HG02885 (cell line): ENCODE measurements at regions not wholly inside any gene's neighbourhood (a gene's known extent, or its start where the extent isn't known, plus 50 kb on each side); places are given as distances from the start of the nearest gene placed in this dataset.

Experiments used
- ATAC-seq: cut with Tn5 transposase; IDR thresholded peaks from one replicate; pipeline ENCODE4 v1.9.1; 2021; ENCODE audit warnings: mild to moderate bottlenecking; ENCODE audit not compliant: unreplicated experiment, poor library complexity

GRCh38 chr2:15700599-15701340 is 109.1 kb downstream of the DDX1 start:
- ATAC-seq = no peak

- ATAC-seq = no peak
Measured at GRCh38 chr2:15701341-15701907, 109.8 kb downstream of the DDX1 start.

DNA sequence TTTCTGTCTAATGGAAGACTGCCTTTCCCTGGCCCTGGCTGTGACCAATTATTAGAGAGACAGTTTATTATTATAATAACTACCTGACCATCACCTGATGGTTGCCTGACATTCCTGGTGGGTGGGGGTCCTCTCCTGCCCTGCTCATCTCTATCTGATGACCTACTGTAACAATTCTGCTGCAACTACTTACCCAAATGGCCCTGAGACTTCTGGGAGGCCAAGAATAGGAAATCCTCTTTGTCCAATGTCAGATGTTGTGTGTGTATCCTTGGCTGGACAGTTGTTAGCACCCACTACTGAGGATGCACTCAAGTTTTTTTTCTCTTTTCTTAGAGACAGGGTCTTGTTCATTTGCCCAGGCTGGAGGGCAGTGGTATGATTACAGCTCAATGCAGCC is 110.3 kb downstream of the DDX1 start:
- no peak for ATAC-seq

DNA sequence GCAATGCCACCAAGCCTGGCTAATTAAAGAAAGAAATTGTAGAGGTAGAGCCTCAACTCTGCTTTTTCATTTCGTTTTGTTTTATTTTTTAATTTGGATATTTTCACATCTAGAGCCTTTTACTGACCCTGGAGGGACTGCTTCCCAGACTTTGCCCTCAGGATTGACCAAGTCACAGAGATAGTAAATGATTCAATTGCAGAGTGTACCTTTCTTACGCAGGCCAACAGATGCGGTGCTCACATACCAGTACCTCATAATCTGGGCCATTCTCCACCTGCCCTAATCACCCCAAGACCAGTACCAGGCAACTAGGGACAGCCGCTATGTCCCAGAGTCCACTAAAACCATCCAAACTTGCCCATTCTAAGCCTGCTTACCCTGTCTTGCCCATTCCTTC is 110.8 kb downstream of the DDX1 start:
- no peak for ATAC-seq

DNA sequence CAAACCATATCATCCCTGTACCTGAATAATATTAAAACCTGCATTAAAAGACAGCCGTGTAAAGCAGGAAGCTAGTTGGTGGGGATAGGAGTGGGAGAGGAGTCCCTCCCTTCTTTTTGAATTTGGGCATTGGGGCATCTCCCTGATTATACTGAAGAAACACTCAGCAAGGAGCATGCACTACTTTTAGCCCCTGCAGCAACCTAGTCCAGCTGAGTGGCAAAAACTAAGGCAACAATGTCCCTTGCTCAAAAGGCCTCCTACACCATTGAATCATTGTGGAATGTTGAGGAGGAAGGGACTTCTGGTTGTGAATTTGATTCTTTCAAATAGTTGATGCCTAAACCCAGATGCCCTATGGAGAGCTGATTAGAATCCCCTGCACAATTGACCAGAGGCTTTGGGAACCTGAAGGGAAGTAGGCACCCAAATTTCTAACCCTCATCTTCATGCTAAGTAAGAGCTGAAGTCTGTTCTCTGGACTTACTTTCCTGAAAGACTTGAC is 111.7 kb downstream of the DDX1 start:
- ATAC-seq = no peak

DNA sequence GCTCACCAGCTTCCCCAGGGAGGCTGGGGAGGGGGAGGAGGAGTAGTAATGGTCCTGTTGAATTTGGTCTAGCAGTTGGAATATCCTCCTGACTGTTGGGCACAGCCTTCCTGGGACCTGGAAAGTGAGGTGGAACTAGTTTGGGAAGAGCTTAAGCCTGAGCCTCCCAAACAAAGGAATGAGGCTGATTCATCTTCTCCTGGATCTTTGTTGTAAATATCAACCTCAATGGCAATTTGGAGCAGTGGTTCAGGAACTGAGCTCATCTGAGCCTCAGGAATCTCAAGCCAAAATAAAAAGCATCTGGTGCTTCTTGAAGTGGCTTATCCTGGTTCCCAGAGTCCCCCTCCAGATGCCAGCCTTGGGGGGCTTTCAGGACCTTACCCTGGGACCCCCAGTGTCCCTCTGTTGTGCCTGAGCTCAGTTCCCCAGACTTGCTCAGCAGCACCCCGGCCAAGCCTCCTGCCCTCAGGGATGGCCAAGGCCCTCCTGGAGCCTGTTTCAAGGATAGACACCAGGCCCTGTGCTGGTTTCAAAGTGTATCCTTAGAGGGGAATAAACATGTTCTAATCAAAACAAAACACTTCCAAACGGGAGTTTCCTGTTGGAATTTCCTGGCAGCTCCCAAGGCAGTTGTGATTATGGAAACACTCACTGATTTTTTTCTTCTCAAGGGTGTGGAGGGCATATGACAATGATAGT is 112.6 kb downstream of the DDX1 start:
- no peak for ATAC-seq

DNA sequence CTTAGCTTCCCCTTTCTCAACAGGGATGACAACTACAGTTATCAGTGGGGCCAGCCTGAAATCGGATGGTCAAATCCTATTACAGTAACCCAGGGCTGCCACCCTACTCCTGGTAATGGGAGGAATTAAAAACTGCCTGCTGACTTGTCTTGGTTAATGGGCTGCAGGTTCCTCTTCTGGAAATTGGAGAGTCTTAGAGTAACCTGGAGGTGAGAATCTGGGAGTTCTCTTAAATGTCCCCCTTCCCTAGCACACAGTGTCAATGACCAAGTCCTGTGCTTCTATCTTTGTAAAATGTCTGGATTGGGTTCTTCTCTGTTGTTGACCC is 113.1 kb downstream of the DDX1 start:
- no peak for ATAC-seq

DNA sequence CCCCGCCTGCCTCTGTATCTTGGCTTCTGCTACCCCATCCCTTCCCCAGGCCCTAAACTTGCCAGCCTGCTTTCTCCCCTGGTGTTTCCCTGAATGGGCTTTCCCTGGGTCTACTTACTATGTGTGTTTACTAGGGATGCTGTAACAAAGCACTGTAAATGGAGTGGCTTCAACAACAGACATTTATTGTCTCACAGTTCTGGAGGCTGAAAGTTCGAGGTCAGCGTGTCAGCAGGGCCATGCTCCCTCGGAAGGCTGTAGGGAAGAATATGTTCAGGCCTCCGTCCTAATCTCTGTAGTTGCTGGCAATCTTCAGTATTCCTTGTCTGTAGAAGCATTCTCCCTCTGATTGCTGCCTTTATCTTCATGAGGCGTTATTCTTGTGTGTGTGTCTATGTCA is 113.6 kb downstream of the DDX1 start:
- no peak for ATAC-seq

DNA sequence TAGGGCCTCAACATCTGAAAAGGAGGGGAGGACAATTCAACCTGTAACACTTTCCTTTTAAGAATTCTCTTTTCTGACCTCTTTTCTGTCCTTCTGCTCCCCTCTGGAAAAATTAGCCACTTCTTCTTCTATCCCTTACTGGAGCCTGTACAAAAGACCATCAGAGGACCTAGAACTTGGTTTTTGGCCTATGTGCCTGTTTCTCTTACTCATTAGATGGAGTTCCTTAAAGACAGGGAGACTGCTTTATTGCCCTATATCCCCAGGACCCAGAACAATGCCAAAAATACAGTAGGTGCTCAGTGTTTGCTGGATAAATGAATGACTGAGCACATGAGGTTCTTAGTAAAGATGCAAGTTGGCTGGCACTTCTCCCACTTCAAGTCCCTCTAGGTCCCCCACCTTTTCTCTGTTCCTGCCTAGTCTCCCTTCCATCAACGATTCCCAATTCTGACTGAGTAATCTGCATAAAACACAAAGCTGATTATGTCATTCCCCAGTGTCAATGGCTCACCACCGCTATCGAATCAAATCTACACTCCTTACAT is 114.2 kb downstream of the DDX1 start:
- no peak for ATAC-seq

DNA sequence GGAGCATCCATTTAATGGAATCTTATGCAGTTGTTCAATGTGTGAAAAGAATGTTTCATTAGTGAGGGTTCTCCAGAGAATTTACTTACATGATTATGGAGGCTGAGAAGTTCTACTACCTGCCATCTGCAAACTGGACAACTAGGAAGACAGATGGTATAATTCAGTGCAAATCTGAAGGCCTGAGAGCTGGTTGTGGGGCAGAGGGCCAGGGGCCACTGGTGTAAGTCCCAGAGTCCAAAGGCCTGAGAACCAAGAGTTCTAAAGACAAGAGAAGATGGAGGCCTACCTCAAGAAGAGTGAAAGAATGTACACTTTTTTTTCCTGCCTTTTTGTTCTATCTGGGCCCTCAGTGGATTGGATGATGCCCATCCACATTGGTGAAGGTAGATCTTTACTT is 114.8 kb downstream of the DDX1 start:
- ATAC-seq = no peak

DNA sequence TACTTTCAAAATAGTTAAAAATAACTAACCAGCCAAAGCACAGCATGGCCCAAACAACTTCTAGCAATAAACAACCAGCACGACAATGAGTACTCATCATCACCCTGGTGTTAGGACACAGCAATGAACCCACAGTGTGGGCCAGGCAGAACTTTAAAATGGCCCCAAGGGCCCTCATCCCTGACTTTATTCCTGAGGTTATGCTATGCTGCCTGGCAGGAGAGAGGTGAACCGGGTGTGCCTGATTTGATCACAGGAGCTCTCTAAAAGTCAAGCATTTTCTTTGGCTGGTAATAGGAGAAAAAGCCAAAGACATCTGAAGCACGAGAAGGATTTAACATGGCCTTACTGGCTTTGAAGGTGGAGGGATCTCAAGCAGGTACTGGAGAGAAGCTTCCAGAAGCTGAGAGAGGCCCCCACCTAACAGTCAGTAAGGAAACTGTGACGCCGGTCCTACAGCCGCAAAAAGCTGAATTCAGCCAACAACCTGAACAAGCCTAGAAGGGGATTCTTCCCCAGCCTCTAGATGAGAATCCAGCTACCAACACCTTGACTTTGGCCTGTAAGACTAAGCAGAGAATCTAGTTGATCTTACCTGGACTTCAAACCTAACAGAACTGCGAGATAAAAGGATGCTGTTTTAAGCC is 115.4 kb downstream of the DDX1 start:
- ATAC-seq = no peak

- ATAC-seq = no peak
Measured at GRCh38 chr2:15708161-15708560, 116.5 kb downstream of the DDX1 start.

- ATAC-seq = no peak
Measured at GRCh38 chr2:15708865-15709820, 117.5 kb downstream of the DDX1 start.

GRCh38 chr2:15711126-15711860 is 119.6 kb downstream of the DDX1 start:
- ATAC-seq = no peak

DNA sequence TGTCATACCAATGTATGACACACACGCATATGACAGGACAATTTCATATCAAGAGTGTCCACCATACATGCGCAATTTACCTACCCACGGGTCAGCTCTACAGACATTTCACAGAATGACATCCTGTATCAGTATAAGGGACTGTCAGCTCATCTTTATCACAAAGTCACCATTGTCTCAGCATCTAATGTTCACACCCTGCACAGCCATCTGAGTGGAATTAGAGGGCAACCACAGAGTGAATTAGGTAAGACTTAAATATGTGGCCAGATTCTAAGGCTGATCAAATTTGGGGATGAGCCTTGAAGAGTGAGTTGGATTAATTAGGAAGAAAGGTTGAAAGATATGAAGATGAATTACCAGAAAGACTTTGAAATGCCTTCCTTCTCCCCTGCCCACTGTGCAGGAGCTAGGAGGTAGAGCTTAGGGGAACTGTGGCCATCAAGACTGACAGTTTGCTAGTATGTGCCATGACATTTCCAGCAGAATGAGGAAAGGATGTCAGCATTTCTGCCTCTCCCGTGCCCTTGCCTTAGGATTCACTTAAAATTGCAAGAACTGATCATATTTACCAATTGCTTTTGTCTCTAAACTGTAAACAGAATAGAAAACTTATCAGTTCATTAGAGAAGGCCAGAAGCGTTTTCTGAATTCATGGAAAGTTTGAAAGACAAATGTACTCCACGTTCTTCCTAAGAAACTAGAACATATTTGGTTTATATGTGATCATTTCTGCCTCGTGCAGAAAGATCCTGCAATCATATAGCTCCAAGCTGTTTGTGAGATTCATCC is 121.1 kb downstream of the DDX1 start:
- no peak for ATAC-seq

DNA sequence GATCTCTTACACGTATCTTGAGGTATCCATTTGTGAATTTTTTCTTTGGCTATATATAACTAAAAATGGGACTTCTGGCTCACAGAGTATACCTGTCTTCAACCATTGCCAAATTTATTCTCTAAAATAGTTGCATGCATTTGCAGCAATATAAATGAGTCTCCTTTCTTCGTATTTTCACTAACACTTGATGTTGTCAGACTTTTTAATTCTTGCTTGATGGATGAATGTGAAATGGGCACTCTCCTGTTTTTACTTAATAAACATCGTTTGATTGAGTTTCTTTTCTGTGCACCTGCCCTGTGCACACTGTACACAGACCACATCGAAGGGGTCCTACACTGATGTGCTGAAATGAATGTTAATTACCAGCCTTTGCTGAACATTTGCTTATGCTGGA is 121.8 kb downstream of the DDX1 start:
- ATAC-seq = no peak

- ATAC-seq = no peak
Measured at GRCh38 chr2:15714002-15714401, 122.3 kb downstream of the DDX1 start.

GRCh38 chr2:15714609-15715008 is 122.9 kb downstream of the DDX1 start:
- no peak for ATAC-seq
